MM.1S (cell line): ENCODE measurements at regions not wholly inside any gene's neighbourhood (a gene's known extent, or its start where the extent isn't known, plus 50 kb on each side); places are given as distances from the start of the nearest gene placed in this dataset.

Experiments used
- DNase-seq: peaks from one replicate; pipeline ENCODE4 v3.0.0-alpha.2; 2015
- H2AFZ ChIP-seq: fragments of 300-600 bp; sonication (generic); 2 replicates; pipeline ENCODE4 v1.6.0; 2016; ENCODE audit warnings: antibody characterized with exemption, low read length
- H3F3A ChIP-seq: fragments of 300-600 bp; sonication (generic); 2 replicates; pipeline ENCODE4 v1.6.1; 2016; ENCODE audit warnings: mild to moderate bottlenecking, antibody characterized with exemption, low read length, moderate library complexity, mixed read lengths; ENCODE audit not compliant: insufficient read depth
- H3K27ac ChIP-seq: fragments of 300-600 bp; sonication (generic); 2 replicates; pipeline ENCODE4 v1.5.1; 2016; ENCODE audit warnings: mild to moderate bottlenecking, low read length
- H3K27me3 ChIP-seq: fragments of 300-600 bp; sonication (generic); replicated peaks from 2 replicates; pipeline ENCODE4 v1.6.0; 2016; ENCODE audit warnings: low read length; ENCODE audit not compliant: insufficient read depth
- H3K36me3 ChIP-seq: fragments of 300-600 bp; sonication (generic); replicated peaks from 2 replicates; pipeline ENCODE4 v1.6.1; 2016; ENCODE audit warnings: mild to moderate bottlenecking, low read length, mixed read lengths; ENCODE audit not compliant: insufficient read depth
- H3K4me1 ChIP-seq: fragments of 300-600 bp; sonication (generic); 2 replicates; pipeline ENCODE4 v1.6.1; 2016; ENCODE audit warnings: low read length, mixed read lengths
- H3K4me2 ChIP-seq: fragments of 300-600 bp; sonication (generic); 2 replicates; pipeline ENCODE4 v1.6.0; 2016; ENCODE audit warnings: low read depth, low read length
- H3K4me3 ChIP-seq: fragments of 300-600 bp; sonication (generic); 2 replicates; pipeline ENCODE4 v1.5.1; 2016; ENCODE audit warnings: low read length, mixed read lengths
- H3K79me2 ChIP-seq: fragments of 300-600 bp; sonication (generic); 2 replicates; pipeline ENCODE4 v1.6.1; 2016; ENCODE audit warnings: mixed run types, low read length, mixed read lengths
- H3K9ac ChIP-seq: fragments of 300-600 bp; sonication (generic); 2 replicates; pipeline ENCODE4 v1.6.1; 2016; ENCODE audit warnings: low read length, mixed read lengths
- H3K9me2 ChIP-seq: fragments of 300-600 bp; sonication (generic); replicated peaks from 2 replicates; pipeline ENCODE4 v1.6.1; 2016; ENCODE audit warnings: mild to moderate bottlenecking, low read length, mixed read lengths; ENCODE audit not compliant: insufficient read depth
- H3K9me3 ChIP-seq: fragments of 300-600 bp; sonication (generic); replicated peaks from 2 replicates; pipeline ENCODE4 v1.6.1; 2016; ENCODE audit warnings: mild to moderate bottlenecking, low read length, mixed read lengths; ENCODE audit not compliant: insufficient read depth
- H4K20me1 ChIP-seq: fragments of 300-600 bp; sonication (generic); 2 replicates; pipeline ENCODE4 v1.6.1; 2016; ENCODE audit warnings: mild to moderate bottlenecking, low read length, moderate library complexity, mixed read lengths; ENCODE audit not compliant: insufficient read depth
- EZH2 ChIP-seq: fragments of 300-600 bp; sonication (generic); optimal IDR thresholded peaks from 2 replicates; pipeline ENCODE3; 2017; ENCODE audit warnings: low read depth, mild to moderate bottlenecking, antibody characterized with exemption, low read length, mixed read lengths
- EZH2phosphoT487 ChIP-seq: fragments of 300-600 bp; sonication (generic); IDR thresholded peaks from 2 replicates; pipeline ENCODE4 v1.6.1; 2018; ENCODE audit warnings: antibody characterized with exemption, low read length
- TF ChIP-seq, protein P1 (sequence below): fragments of 300-600 bp; sonication (generic); IDR thresholded peaks from 2 replicates; pipeline ENCODE4 v1.5.1; 2016; ENCODE audit warnings: antibody characterized with exemption, low read length, mixed read lengths

DNA sequence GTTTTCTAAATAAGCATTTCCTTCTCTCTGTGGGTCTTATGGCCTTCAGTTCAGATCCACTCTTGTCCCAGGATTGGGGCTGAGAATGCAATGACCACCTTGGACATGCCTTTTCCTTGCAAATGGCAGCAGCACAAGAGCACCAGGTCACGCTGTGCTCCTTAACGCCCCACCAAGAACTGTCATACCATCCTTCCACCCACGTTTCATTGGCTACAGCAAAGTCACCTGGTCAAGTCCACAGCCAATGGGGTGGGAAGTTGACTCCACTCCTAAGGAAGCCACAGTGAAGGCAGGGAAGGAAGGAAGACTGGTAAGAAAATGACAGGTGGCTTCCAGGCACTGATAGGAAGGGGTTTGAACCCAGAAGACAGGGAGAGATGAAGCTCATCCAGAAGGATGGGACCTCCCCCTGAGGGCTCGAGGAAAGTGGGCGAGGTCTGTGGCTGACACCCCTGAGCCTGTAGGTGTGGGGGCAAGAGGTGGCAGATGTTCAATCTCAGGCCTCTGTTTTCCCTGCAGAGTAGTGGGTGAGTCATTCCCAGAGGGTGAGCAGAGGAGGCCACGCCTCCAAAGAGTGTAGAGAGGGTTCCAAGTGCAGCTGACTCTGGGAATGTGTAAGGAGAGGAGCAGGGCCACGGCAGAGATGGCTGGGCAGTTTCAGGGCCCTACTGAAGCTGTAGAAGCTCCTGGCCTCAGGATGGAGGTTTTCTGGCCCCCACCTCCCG is 113.5 kb upstream of the VRK1 start:
- Histone ChIP-seq H3K36me3 (no peaks in the 10 kb centered on the region), H3K4me1 (no peaks in the 10 kb centered on the region), H3K4me2 (no peak overlapping the region), H3K79me2 (no peaks in the 10 kb centered on the region), H3K9ac (no peak overlapping the region), H3F3A (no peaks in the 10 kb centered on the region), H3K9me3 (no peaks in the 10 kb centered on the region), H2AFZ (no peak overlapping the region), H3K4me3 (no peak overlapping the region), H3K27ac (no peak overlapping the region), H4K20me1 (no peaks in the 10 kb centered on the region), H3K9me2 (no peaks in the 10 kb centered on the region), H3K27me3 (no peaks in the 10 kb centered on the region)
- TF ChIP-seq EZH2 (no peak), EZH2phosphoT487 (no peak)
- TF ChIP-seq, protein P1, sequence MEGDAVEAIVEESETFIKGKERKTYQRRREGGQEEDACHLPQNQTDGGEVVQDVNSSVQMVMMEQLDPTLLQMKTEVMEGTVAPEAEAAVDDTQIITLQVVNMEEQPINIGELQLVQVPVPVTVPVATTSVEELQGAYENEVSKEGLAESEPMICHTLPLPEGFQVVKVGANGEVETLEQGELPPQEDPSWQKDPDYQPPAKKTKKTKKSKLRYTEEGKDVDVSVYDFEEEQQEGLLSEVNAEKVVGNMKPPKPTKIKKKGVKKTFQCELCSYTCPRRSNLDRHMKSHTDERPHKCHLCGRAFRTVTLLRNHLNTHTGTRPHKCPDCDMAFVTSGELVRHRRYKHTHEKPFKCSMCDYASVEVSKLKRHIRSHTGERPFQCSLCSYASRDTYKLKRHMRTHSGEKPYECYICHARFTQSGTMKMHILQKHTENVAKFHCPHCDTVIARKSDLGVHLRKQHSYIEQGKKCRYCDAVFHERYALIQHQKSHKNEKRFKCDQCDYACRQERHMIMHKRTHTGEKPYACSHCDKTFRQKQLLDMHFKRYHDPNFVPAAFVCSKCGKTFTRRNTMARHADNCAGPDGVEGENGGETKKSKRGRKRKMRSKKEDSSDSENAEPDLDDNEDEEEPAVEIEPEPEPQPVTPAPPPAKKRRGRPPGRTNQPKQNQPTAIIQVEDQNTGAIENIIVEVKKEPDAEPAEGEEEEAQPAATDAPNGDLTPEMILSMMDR = no peak
- no peak for DNase-seq

DNA sequence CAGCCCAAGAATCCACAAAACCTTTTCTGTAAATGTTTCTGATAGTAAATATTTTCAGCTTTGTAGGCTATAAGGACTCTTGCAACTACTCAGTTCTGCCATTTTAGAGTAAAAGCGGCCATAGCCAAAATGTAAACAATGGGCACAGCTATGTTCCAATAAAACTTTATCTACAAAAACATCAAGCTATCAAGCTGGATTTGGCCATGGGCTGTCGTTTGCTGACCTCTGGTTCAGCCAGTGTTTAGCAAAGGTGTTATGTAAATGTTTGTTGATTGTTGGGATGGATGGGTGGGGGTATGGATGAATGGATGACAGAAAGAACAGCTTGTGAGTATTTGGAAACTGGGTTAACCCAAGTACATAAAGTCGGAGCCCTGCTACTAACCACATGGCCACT is 111.1 kb upstream of the VRK1 start:
- Histone ChIP-seq H3K27ac (no peak overlapping the region), H3K9me3 (no peaks in the 10 kb centered on the region), H3K4me3 (no peak overlapping the region), H3K9me2 (no peaks in the 10 kb centered on the region), H3K4me2 (no peak overlapping the region), H3K9ac (no peak overlapping the region), H3K36me3 (no peaks in the 10 kb centered on the region), H3K79me2 (no peaks in the 10 kb centered on the region), H2AFZ (no peak overlapping the region), H3F3A (no peaks in the 10 kb centered on the region), H3K4me1 (no peaks in the 10 kb centered on the region), H3K27me3 (no peaks in the 10 kb centered on the region), H4K20me1 (no peaks in the 10 kb centered on the region)
- no peak for DNase-seq
- TF ChIP-seq, protein P1 = no peak
- TF ChIP-seq EZH2 (no peak), EZH2phosphoT487 (no peak)

DNA sequence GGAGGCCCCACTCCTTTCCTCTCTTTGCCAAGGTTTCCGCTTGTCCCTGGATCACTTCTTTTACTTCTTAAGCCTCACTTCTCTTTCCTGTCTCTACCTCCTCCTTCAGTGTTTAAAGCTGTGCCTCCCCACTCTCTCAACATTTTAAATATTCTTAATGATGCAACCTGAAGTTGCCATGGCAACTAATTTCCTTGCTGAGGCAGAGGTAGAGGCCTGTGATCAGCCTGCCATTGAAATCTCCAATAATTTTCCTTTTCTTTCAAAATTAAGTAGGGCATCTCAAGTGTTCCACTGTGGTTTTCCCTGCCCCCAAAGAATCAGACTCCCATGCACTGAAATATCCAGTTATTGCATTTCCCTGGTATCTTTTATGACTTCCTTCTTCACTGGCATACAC is 108.6 kb upstream of the VRK1 start:
- Histone ChIP-seq H3K27ac (no peak overlapping the region), H3K27me3 (no peaks in the 10 kb centered on the region), H2AFZ (no peak overlapping the region), H3K9ac (no peak overlapping the region), H3F3A (no peaks in the 10 kb centered on the region), H3K79me2 (no peaks in the 10 kb centered on the region), H3K4me3 (no peak overlapping the region), H4K20me1 (no peaks in the 10 kb centered on the region), H3K4me1 (no peaks in the 10 kb centered on the region), H3K4me2 (no peak overlapping the region), H3K9me3 (no peaks in the 10 kb centered on the region), H3K36me3 (no peaks in the 10 kb centered on the region), H3K9me2 (no peaks in the 10 kb centered on the region)
- no peak for TF ChIP-seq EZH2phosphoT487
- DNase-seq = no peak

DNA sequence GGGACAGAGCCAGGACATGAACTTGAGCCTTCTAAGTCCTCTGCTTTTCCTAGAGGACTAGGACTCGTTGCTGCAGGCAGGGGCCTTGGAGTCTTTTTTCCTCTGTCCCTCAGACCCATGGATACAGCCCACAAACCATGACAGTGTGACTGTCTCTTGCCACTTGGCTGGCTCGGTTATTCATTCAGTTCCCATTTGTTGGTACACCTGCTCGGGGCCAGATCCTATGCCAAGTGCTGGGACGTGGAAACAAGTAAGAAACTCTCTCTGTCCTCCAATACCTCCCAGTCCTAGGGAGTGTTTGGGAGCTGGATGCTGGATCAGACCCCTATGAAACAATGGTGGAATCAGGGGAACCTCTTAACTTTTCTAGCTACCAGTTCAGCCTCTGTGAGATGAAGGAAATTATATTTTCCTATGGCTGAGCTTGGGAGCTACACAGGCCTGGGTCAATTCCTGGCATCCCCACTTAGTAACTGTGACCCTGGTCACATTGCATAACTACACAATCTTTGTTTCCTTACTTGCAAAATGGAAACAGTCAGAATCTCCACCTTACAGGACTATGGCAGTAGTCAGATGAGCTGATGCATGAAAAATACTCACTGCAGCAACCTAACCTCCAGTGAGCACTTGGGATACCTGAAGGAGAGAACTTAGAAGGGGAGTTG is 106.3 kb upstream of the VRK1 start:
- H3K27me3 ChIP-seq = no peaks in the 10 kb centered on the region
- TF ChIP-seq EZH2phosphoT487 = no peak
- TF ChIP-seq EZH2 = no peak
- no peak for DNase-seq

More for the DNA sequence above, 106.3 kb upstream of the VRK1 start:
- Histone ChIP-seq H4K20me1 (no peaks in the 10 kb centered on the region), H3K4me3 (no peak overlapping the region), H3K4me2 (no peak overlapping the region), H3K4me1 (no peaks in the 10 kb centered on the region), H3K9me3 (no peaks in the 10 kb centered on the region), H3K27ac (no peak overlapping the region), H3K9ac (no peak overlapping the region), H3K9me2 (no peaks in the 10 kb centered on the region), H3K36me3 (no peaks in the 10 kb centered on the region), H3F3A (no peaks in the 10 kb centered on the region), H2AFZ (no peak overlapping the region), H3K79me2 (no peaks in the 10 kb centered on the region)
